Endothelial cell (in vitro differentiated cells): ENCODE measurements at regions not wholly inside any gene's neighbourhood (a gene's known extent, or its start where the extent isn't known, plus 50 kb on each side); places are given as distances from the start of the nearest gene placed in this dataset.
A peak's percentile ranks its signal among the peaks of the same experiment; 100 is the strongest.

Experiments
- DNase-seq: peaks from one replicate; pipeline ENCODE4 v3.0.0; 2021; ENCODE audit warnings: low spot score
- H3K27ac Mint-ChIP-seq: one replicate; pipeline ENCODE4 v1.8.0; 2021; ENCODE audit warnings: mixed read lengths, inconsistent platforms; ENCODE audit not compliant: unreplicated experiment
- H3K27me3 Mint-ChIP-seq: one replicate; pipeline ENCODE4 v1.8.0; 2021; ENCODE audit warnings: mild to moderate bottlenecking, moderate library complexity, mixed read lengths, inconsistent platforms; ENCODE audit not compliant: unreplicated experiment
- H3K36me3 Mint-ChIP-seq: one replicate; pipeline ENCODE4 v1.8.0; 2021; ENCODE audit warnings: mild to moderate bottlenecking, low read depth, mixed read lengths, inconsistent platforms; ENCODE audit not compliant: unreplicated experiment
- H3K4me1 Mint-ChIP-seq: one replicate; pipeline ENCODE4 v1.8.0; 2021; ENCODE audit warnings: mild to moderate bottlenecking, mixed read lengths, inconsistent platforms; ENCODE audit not compliant: unreplicated experiment
- H3K4me3 Mint-ChIP-seq: one replicate; pipeline ENCODE4 v1.8.0; 2021; ENCODE audit warnings: mild to moderate bottlenecking, mixed read lengths, inconsistent platforms; ENCODE audit not compliant: unreplicated experiment
- H3K9me3 Mint-ChIP-seq: one replicate; pipeline ENCODE4 v1.8.0; 2021; ENCODE audit warnings: mixed read lengths, inconsistent platforms; ENCODE audit not compliant: unreplicated experiment
- TF ChIP-seq, protein P1 (sequence below): fragments of 200-600 bp; sonication (generic); IDR thresholded peaks from one replicate; pipeline ENCODE4 v1.5.0; 2021; ENCODE audit warnings: antibody characterized with exemption; ENCODE audit not compliant: unreplicated experiment

DNA sequence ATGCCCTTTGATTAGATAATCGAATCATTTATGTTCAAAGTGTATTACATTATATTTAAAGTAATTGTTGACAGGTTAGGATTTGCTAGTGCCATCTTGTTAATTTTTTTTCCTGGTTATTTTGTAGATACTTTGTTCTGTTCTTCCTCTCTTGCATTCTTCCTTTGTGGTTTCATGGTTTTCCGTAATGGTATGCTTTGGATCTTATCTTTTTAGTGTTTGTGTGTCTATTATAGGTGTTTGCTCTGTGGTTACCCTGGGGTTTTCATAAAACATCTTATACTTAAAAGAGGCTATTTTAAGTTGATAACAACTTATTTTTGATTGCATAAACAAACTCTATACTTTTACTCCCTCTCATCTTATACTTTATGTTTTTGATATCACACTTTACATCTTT is 108.2 kb upstream of the SRD5A3 start:
- TF ChIP-seq, protein P1, sequence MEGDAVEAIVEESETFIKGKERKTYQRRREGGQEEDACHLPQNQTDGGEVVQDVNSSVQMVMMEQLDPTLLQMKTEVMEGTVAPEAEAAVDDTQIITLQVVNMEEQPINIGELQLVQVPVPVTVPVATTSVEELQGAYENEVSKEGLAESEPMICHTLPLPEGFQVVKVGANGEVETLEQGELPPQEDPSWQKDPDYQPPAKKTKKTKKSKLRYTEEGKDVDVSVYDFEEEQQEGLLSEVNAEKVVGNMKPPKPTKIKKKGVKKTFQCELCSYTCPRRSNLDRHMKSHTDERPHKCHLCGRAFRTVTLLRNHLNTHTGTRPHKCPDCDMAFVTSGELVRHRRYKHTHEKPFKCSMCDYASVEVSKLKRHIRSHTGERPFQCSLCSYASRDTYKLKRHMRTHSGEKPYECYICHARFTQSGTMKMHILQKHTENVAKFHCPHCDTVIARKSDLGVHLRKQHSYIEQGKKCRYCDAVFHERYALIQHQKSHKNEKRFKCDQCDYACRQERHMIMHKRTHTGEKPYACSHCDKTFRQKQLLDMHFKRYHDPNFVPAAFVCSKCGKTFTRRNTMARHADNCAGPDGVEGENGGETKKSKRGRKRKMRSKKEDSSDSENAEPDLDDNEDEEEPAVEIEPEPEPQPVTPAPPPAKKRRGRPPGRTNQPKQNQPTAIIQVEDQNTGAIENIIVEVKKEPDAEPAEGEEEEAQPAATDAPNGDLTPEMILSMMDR: no peak
- H3K9me3 Mint-ChIP-seq: peaks cover 7% of the 10 kb centered on the region
- DNase-seq: no peak
- peaks cover 1% of the 10 kb centered on the region for H3K27me3 Mint-ChIP-seq
- H3K27ac Mint-ChIP-seq: no peak overlapping the region
- peaks cover 10% of the 10 kb centered on the region for H3K4me1 Mint-ChIP-seq
- H3K4me3 Mint-ChIP-seq: no peak overlapping the region
- no peaks in the 10 kb centered on the region for H3K36me3 Mint-ChIP-seq

DNA sequence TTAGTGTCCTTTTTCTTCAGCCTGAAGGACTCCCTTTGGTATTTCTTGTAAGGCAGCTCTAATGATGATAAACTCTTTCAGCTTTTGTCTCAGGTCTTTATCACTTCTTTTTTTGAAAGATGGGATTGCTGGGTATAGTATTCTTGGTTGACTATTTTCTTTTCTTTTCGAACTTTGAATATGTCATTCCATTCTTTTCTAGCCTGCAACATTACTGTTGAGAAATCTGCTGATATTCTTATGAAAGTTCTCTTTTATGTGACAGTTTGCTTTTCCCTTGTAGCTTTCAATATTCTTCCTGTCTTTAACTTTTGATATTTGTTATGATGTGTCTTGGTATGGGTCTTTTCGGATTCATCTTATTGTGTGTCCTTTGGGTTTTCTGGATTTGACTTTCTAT is 107.6 kb upstream of the SRD5A3 start:
- peaks cover 1% of the 10 kb centered on the region for H3K27me3 Mint-ChIP-seq
- no peaks in the 10 kb centered on the region for H3K36me3 Mint-ChIP-seq
- H3K27ac Mint-ChIP-seq: no peak overlapping the region
- DNase-seq: no peak
- peaks cover 7% of the 10 kb centered on the region for H3K9me3 Mint-ChIP-seq
- no peak overlapping the region for H3K4me3 Mint-ChIP-seq
- TF ChIP-seq, protein P1: no peak
- peaks cover 14% of the 10 kb centered on the region for H3K4me1 Mint-ChIP-seq

DNA sequence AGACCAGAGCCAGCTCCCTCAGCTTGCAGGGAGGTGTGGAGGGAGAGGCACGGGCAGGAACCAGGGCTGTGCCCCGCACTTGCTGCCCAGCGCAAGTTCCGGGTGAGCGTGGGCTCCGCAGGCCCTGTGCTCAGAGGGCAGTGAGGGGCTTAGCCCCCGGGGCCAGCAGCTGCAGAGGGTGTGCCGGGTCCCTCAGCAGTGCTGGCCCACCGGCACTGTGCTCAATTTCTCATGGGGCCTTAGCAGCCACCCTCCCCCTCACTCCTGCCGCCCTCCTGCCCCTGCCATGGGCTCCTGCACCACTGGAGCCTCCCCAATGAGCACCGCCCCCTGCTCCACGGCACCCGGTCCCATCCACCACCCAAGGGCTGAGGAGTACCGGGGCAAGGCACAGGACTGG is 104.6 kb upstream of the SRD5A3 start:
- no peak for DNase-seq
- peaks cover 4% of the 10 kb centered on the region for H3K27me3 Mint-ChIP-seq
- H3K4me1 Mint-ChIP-seq: peaks cover 24% of the 10 kb centered on the region
- no peak overlapping the region for H3K4me3 Mint-ChIP-seq
- TF ChIP-seq, protein P1: no peak
- no peak overlapping the region for H3K27ac Mint-ChIP-seq
- H3K9me3 Mint-ChIP-seq: peaks cover 7% of the 10 kb centered on the region
- no peaks in the 10 kb centered on the region for H3K36me3 Mint-ChIP-seq

DNA sequence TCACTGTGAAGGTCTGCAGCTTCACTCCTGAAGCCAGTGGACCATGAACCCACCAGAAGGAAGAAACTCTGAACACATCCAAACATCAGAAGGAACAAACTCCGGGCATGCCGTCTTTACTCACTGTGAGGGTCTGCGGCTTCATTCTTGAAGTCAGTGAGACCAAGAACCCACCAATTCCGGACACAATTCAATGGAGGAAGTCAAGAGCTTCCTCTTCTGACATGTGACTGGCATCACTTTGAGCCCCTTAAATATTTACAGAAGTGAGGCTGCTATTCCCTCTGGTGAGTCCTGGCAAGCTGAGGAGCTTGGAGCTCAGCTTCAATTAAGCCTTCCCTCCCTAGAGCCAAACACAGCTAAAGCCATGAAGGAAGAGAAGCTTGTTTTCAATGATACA is 103.5 kb upstream of the SRD5A3 start:
- DNase-seq: no peak
- Mint-ChIP-seq H3K27ac (peak overlapping the region; percentile 26), H3K36me3 (no peaks in the 10 kb centered on the region)

DNA sequence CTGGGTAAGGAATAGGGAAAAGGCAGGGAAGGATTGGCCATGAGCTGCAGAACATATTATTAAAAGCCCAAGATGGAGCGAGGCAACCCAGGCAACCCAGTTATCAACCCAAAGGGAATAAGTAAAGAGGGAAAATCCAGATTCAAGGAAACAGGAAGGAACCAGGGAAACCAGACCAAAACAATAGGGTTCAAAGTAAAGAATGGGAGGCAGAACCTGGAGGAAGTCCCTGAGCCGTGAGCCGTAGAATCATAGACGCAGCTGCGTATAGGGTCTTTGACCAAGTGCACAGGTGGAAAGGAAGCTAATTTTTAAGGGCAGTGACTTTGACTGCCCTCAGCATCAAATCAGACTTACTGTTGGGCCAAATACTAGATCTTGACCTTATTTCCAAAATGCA is 98.5 kb upstream of the SRD5A3 start:
- no peak for DNase-seq
- Mint-ChIP-seq H3K4me3 (no peak overlapping the region), H3K27ac (peak overlapping the region; percentile 99), H3K9me3 (no peaks in the 10 kb centered on the region), H3K27me3 (peaks cover 4% of the 10 kb centered on the region), H3K4me1 (peaks cover 50% of the 10 kb centered on the region), H3K36me3 (no peaks in the 10 kb centered on the region)
- TF ChIP-seq, protein P1: no peak

More for the DNA sequence above, 103.5 kb upstream of the SRD5A3 start:
- H3K4me3 Mint-ChIP-seq: no peak overlapping the region
- H3K4me1 Mint-ChIP-seq: peaks cover 31% of the 10 kb centered on the region
- peaks cover 4% of the 10 kb centered on the region for H3K27me3 Mint-ChIP-seq
- H3K9me3 Mint-ChIP-seq: peaks cover 5% of the 10 kb centered on the region
- TF ChIP-seq, protein P1: no peak
